ENCODE measurements at regions not wholly inside any gene's neighbourhood (a gene's known extent, or its start where the extent isn't known, plus 50 kb on each side); places are given as distances from the start of the nearest gene placed in this dataset.
"Not testable (repeated sequence)": the region's sequence is repeated elsewhere in the genome, so short reads cannot be mapped to it uniquely, and the experiment has no call there.

GRCh38 chr11:23471878-23472277, 611.6 kb upstream of the CCDC179 start:
- no peak for DNase-seq (ENCODE audit: low read depth, low spot score)
- in situ Hi-C loops (cut with HindIII; ENCODE audit: low pct_unique_long_range_greater_than_20kb, low sequenced_read_pairs): no loop called here

- in situ Hi-C loops (cut with HindIII; ENCODE audit: low pct_unique_long_range_greater_than_20kb, low sequenced_read_pairs): no loop called here
- no peak for DNase-seq (ENCODE audit: low read depth, low spot score)
These were observed 613.5 kb upstream of the CCDC179 start for GRCh38 chr11:23473782-23474181.

GRCh38 chr11:23480736-23481135, 620.5 kb upstream of the CCDC179 start:
- in situ Hi-C loops (cut with HindIII; ENCODE audit: low pct_unique_long_range_greater_than_20kb, low sequenced_read_pairs): no loop called here
- DNase-seq (ENCODE audit: low read depth, low spot score): no peak

- DNase-seq (ENCODE audit: low read depth, low spot score); in situ Hi-C loops (cut with HindIII; ENCODE audit: low pct_unique_long_range_greater_than_20kb, low sequenced_read_pairs): not testable (repeated sequence)
These were observed 623.9 kb upstream of the CCDC179 start for GRCh38 chr11:23484146-23484545.

GRCh38 chr11:23484618-23485017, 624.3 kb upstream of the CCDC179 start:
- in situ Hi-C loops (cut with HindIII; ENCODE audit: low pct_unique_long_range_greater_than_20kb, low sequenced_read_pairs); DNase-seq (ENCODE audit: low read depth, low spot score): not testable (repeated sequence)

GRCh38 chr11:23490557-23491235, 630.4 kb upstream of the CCDC179 start:
- no peak for DNase-seq (ENCODE audit: low read depth, low spot score)
- in situ Hi-C loops (cut with HindIII; ENCODE audit: low pct_unique_long_range_greater_than_20kb, low sequenced_read_pairs): no loop called here

- in situ Hi-C loops (cut with HindIII; ENCODE audit: low pct_unique_long_range_greater_than_20kb, low sequenced_read_pairs): no loop called here
- no peak for DNase-seq (ENCODE audit: low read depth, low spot score)
These were observed 634.7 kb upstream of the CCDC179 start for GRCh38 chr11:23494981-23495380.

GRCh38 chr11:23496340-23496739, 636.1 kb upstream of the CCDC179 start:
- no peak for DNase-seq (ENCODE audit: low read depth, low spot score)
- in situ Hi-C loops (cut with HindIII; ENCODE audit: low pct_unique_long_range_greater_than_20kb, low sequenced_read_pairs): no loop called here

GRCh38 chr11:23497040-23497439, 636.8 kb upstream of the CCDC179 start:
- in situ Hi-C loops (cut with HindIII; ENCODE audit: low pct_unique_long_range_greater_than_20kb, low sequenced_read_pairs): no loop called here
- no peak for DNase-seq (ENCODE audit: low read depth, low spot score)

GRCh38 chr11:23502389-23502788, 642.1 kb upstream of the CCDC179 start:
- no peak for DNase-seq (ENCODE audit: low read depth, low spot score)
- in situ Hi-C loops (cut with HindIII; ENCODE audit: low pct_unique_long_range_greater_than_20kb, low sequenced_read_pairs): no loop called here

GRCh38 chr11:23502826-23503225, 642.6 kb upstream of the CCDC179 start:
- no peak for DNase-seq (ENCODE audit: low read depth, low spot score)
- in situ Hi-C loops (cut with HindIII; ENCODE audit: low pct_unique_long_range_greater_than_20kb, low sequenced_read_pairs): no loop called here

GRCh38 chr11:23509023-23509422, 648.7 kb upstream of the CCDC179 start:
- no peak for DNase-seq (ENCODE audit: low read depth, low spot score)
- in situ Hi-C loops (cut with HindIII; ENCODE audit: low pct_unique_long_range_greater_than_20kb, low sequenced_read_pairs): no loop called here

GRCh38 chr11:23509821-23510220, 649.5 kb upstream of the CCDC179 start:
- in situ Hi-C loops (cut with HindIII; ENCODE audit: low pct_unique_long_range_greater_than_20kb, low sequenced_read_pairs): no loop called here
- no peak for DNase-seq (ENCODE audit: low read depth, low spot score)

GRCh38 chr11:23519194-23519593, 658.9 kb upstream of the CCDC179 start:
- in situ Hi-C loops (cut with HindIII; ENCODE audit: low pct_unique_long_range_greater_than_20kb, low sequenced_read_pairs): no loop called here
- no peak for DNase-seq (ENCODE audit: low read depth, low spot score)

- in situ Hi-C loops (cut with HindIII; ENCODE audit: low pct_unique_long_range_greater_than_20kb, low sequenced_read_pairs): no loop called here
These were observed 660.1 kb upstream of the CCDC179 start for GRCh38 chr11:23520226-23520960.

GRCh38 chr11:23536907-23537306, 676.6 kb upstream of the CCDC179 start:
- no peak for DNase-seq (ENCODE audit: low read depth, low spot score)
- in situ Hi-C loops (cut with HindIII; ENCODE audit: low pct_unique_long_range_greater_than_20kb, low sequenced_read_pairs): no loop called here

More at GRCh38 chr11:23520226-23520960, 660.1 kb upstream of the CCDC179 start:
- DNase-seq (ENCODE audit: low read depth, low spot score): no peak

- no peak for DNase-seq (ENCODE audit: low read depth, low spot score)
- in situ Hi-C loops (cut with HindIII; ENCODE audit: low pct_unique_long_range_greater_than_20kb, low sequenced_read_pairs): no loop called here
These were observed 679.3 kb upstream of the CCDC179 start for GRCh38 chr11:23539556-23539955.

- in situ Hi-C loops (cut with HindIII; ENCODE audit: low pct_unique_long_range_greater_than_20kb, low sequenced_read_pairs): no loop called here
- DNase-seq (ENCODE audit: low read depth, low spot score): peak; percentile 64
These were observed 679.9 kb upstream of the CCDC179 start for GRCh38 chr11:23540101-23540561.

- DNase-seq (ENCODE audit: low read depth, low spot score): no peak
- in situ Hi-C loops (cut with HindIII; ENCODE audit: low pct_unique_long_range_greater_than_20kb, low sequenced_read_pairs): no loop called here
These were observed 681.9 kb upstream of the CCDC179 start for GRCh38 chr11:23542189-23542588.

Measured in SK-MEL-5 (cell line).